Keratinocyte (primary cell): ENCODE measurements at regions not wholly inside any gene's neighbourhood (a gene's known extent, or its start where the extent isn't known, plus 50 kb on each side); places are given as distances from the start of the nearest gene placed in this dataset.

Source experiments
- EZH2 ChIP-seq: IDR thresholded peaks from one replicate; pipeline ENCODE4 v1.6.1; 2012; ENCODE audit warnings: inconsistent platforms, mild to moderate bottlenecking, low read length, moderate library complexity
- TF ChIP-seq, protein P1 (sequence below), 3 experiments: IDR thresholded peaks in 1 of 3; conservative IDR thresholded peaks in 1 of 3; optimal IDR thresholded peaks in 1 of 3; 2 replicates in 2 of 3; 3 replicates in 1 of 3; pipeline versions ENCODE3 to v1.5.1; 2011; ENCODE audit warnings: low read length in 3 of 3, mild to moderate bottlenecking in 3 of 3, moderate library complexity in 2 of 3, control low read depth in 1 of 3, inconsistent platforms in 1 of 3; ENCODE audit not compliant: insufficient read depth in 2 of 3; ENCODE audit errors: extremely low read depth in 1 of 3

DNA sequence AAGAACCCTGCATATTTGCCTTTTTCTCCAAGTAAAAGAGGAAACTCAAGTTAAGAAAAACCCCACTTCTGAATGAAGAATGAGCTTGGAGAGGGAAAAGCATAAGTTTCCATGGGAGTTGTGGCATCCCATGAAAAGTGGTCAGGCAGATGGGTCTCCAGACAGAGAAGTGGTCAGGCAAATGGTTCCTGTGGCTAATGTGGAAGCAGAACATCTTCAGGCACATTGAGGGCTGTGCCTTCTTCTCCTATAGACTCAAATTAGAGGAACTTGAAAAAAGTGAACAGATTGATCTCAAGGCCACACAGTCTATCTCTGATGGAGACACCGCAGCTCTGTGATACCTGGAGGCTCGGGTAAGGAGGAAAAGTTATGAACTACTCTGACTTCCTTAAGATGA is 55.7 kb upstream of the KIRREL1 start:
- TF ChIP-seq EZH2 = no peak
- TF ChIP-seq, protein P1, sequence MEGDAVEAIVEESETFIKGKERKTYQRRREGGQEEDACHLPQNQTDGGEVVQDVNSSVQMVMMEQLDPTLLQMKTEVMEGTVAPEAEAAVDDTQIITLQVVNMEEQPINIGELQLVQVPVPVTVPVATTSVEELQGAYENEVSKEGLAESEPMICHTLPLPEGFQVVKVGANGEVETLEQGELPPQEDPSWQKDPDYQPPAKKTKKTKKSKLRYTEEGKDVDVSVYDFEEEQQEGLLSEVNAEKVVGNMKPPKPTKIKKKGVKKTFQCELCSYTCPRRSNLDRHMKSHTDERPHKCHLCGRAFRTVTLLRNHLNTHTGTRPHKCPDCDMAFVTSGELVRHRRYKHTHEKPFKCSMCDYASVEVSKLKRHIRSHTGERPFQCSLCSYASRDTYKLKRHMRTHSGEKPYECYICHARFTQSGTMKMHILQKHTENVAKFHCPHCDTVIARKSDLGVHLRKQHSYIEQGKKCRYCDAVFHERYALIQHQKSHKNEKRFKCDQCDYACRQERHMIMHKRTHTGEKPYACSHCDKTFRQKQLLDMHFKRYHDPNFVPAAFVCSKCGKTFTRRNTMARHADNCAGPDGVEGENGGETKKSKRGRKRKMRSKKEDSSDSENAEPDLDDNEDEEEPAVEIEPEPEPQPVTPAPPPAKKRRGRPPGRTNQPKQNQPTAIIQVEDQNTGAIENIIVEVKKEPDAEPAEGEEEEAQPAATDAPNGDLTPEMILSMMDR (optimal IDR thresholded peaks at IDR 0.05 in 1 of 3, IDR thresholded peaks at IDR 0.05 in 1 of 3, conservative IDR thresholded peaks at IDR 0.05 in 1 of 3; ENCODE audit: extremely low read depth in 1 of 3, insufficient read depth in 2 of 3, low read length in 3 of 3) = no peak
